WTC11 (cell line): ENCODE measurements at regions not wholly inside any gene's neighbourhood (a gene's known extent, or its start where the extent isn't known, plus 50 kb on each side); places are given as distances from the start of the nearest gene placed in this dataset.

Source experiments
- ATAC-seq: fragments of 200-7000 bp; cut with Tn5 transposase; 2 replicates; pipeline ENCODE4 v1.10.0; 2021; ENCODE audit warnings: mild to moderate bottlenecking, moderate library complexity
- CTCF ChIA-PET: fragments of 300-600 bp; sonication (Branson Sonifier 250); formaldehyde crosslinking; loops from one replicate; lab custom pipeline; 2021; ENCODE audit warnings: antibody characterized with exemption; lab: Charles Lee
- POLR2A ChIA-PET: fragments of 350-600 bp; sonication (Branson Sonifier 250); formaldehyde crosslinking; loops from one replicate; lab custom pipeline; 2021; ENCODE audit warnings: antibody characterized with exemption; lab: Charles Lee
- DNase-seq: peaks from one replicate; pipeline ENCODE4 v3.0.0; 2021; ENCODE audit warnings: low spot score
- H3K27ac Mint-ChIP-seq: 2 replicates; pipeline ENCODE4 v1.8.0; 2021; ENCODE audit warnings: mixed read lengths
- H3K27me3 Mint-ChIP-seq: 2 replicates; pipeline ENCODE4 v1.8.0; 2021; ENCODE audit warnings: low read depth, mild to moderate bottlenecking, moderate library complexity, mixed read lengths
- H3K36me3 Mint-ChIP-seq: 2 replicates; pipeline ENCODE4 v1.8.0; 2021; ENCODE audit warnings: mixed read lengths
- H3K4me1 Mint-ChIP-seq: 2 replicates; pipeline ENCODE4 v1.8.0; 2022; ENCODE audit warnings: mixed read lengths
- H3K4me3 Mint-ChIP-seq: 2 replicates; pipeline ENCODE4 v1.8.0; 2021; ENCODE audit warnings: mild to moderate bottlenecking, moderate library complexity, mixed read lengths
- H3K9me3 Mint-ChIP-seq: 2 replicates; pipeline ENCODE4 v1.8.0; 2021; ENCODE audit warnings: mixed read lengths
- CREM ChIP-seq: sonication (generic); formaldehyde crosslinking; IDR thresholded peaks from 2 replicates; pipeline ENCODE4 v1.8.1; 2022; ENCODE audit warnings: mild to moderate bottlenecking, missing genetic modification reagents, moderate library complexity
- ESRRA ChIP-seq: sonication (generic); formaldehyde crosslinking; IDR thresholded peaks from 2 replicates; pipeline ENCODE4 v1.8.1; 2022; ENCODE audit warnings: mild to moderate bottlenecking, missing genetic modification reagents, borderline replicate concordance
- FOXJ3 ChIP-seq: sonication (generic); formaldehyde crosslinking; IDR thresholded peaks from 2 replicates; pipeline ENCODE4 v1.9.0; 2021; ENCODE audit warnings: missing genetic modification reagents, mild to moderate bottlenecking, borderline replicate concordance
- GABPB1 ChIP-seq: sonication (generic); formaldehyde crosslinking; IDR thresholded peaks from 2 replicates; pipeline ENCODE4 v1.8.1; 2023; ENCODE audit warnings: mild to moderate bottlenecking, missing genetic modification reagents
- HMGA2 ChIP-seq: fragments of 250-450 bp; sonication (Bioruptor Pico); IDR thresholded peaks from 2 replicates; pipeline ENCODE4 v1.4.0; 2021; ENCODE audit warnings: mild to moderate bottlenecking, moderate library complexity
- KAT7 ChIP-seq: sonication (generic); formaldehyde crosslinking; IDR thresholded peaks from 2 replicates; pipeline ENCODE4 v1.8.1; 2023; ENCODE audit warnings: missing genetic modification reagents, mild to moderate bottlenecking, borderline replicate concordance
- MYBL2 ChIP-seq: sonication (generic); formaldehyde crosslinking; IDR thresholded peaks from 2 replicates; pipeline ENCODE4 v1.8.1; 2023; ENCODE audit warnings: mild to moderate bottlenecking, moderate library complexity, missing genetic modification reagents
- NR1H2 ChIP-seq: sonication (generic); formaldehyde crosslinking; IDR thresholded peaks from 2 replicates; pipeline ENCODE4 v1.9.0; 2021; ENCODE audit warnings: mild to moderate bottlenecking, moderate library complexity, missing genetic modification reagents
- NR2C2 ChIP-seq: sonication (generic); formaldehyde crosslinking; IDR thresholded peaks from 2 replicates; pipeline ENCODE4 v1.8.0; 2022; ENCODE audit warnings: mild to moderate bottlenecking, missing genetic modification reagents
- OVOL2 ChIP-seq: fragments of 250-450 bp; sonication (Bioruptor Pico); IDR thresholded peaks from 2 replicates; pipeline ENCODE4 v1.9.0; 2021; ENCODE audit warnings: mild to moderate bottlenecking, borderline replicate concordance
- SMAD3 ChIP-seq: sonication (generic); formaldehyde crosslinking; IDR thresholded peaks from 2 replicates; pipeline ENCODE4 v1.8.0; 2022; ENCODE audit warnings: missing genetic modification reagents, mild to moderate bottlenecking, borderline replicate concordance
- SP1 ChIP-seq: sonication (generic); formaldehyde crosslinking; conservative IDR thresholded peaks from 2 replicates; pipeline ENCODE4 v1.8.1; 2022; ENCODE audit warnings: missing genetic modification reagents
- TCF7 ChIP-seq: sonication (generic); formaldehyde crosslinking; IDR thresholded peaks from 2 replicates; pipeline ENCODE4 v1.8.0; 2022; ENCODE audit warnings: mild to moderate bottlenecking, low read depth, missing genetic modification reagents, moderate library complexity
- TEAD1 ChIP-seq: sonication (generic); formaldehyde crosslinking; IDR thresholded peaks from 2 replicates; pipeline ENCODE4 v1.8.0; 2022; ENCODE audit warnings: mild to moderate bottlenecking, missing genetic modification reagents
- ZNF121 ChIP-seq: sonication (generic); formaldehyde crosslinking; IDR thresholded peaks from 2 replicates; pipeline ENCODE4 v1.8.0; 2023; ENCODE audit warnings: missing genetic modification reagents
- ZNF138 ChIP-seq: sonication (generic); formaldehyde crosslinking; conservative IDR thresholded peaks from 2 replicates; pipeline ENCODE4 v1.8.1; 2022; ENCODE audit warnings: mild to moderate bottlenecking, moderate library complexity, missing genetic modification reagents
- TF ChIP-seq, protein P1 (sequence below): fragments of 250-450 bp; sonication (Bioruptor Pico); IDR thresholded peaks from 2 replicates; pipeline ENCODE4 v1.9.0; 2021; ENCODE audit warnings: mild to moderate bottlenecking, borderline replicate concordance
- TF ChIP-seq, protein P2 (sequence below): fragments of 250-450 bp; sonication (Bioruptor Pico); IDR thresholded peaks from 2 replicates; pipeline ENCODE4 v1.9.0; 2021; ENCODE audit warnings: mild to moderate bottlenecking
- TF ChIP-seq, protein P3 (sequence below): sonication (generic); formaldehyde crosslinking; IDR thresholded peaks from 2 replicates; pipeline ENCODE4 v1.8.0; 2022; ENCODE audit warnings: mild to moderate bottlenecking, missing genetic modification reagents
- TF ChIP-seq, protein P4 (sequence below): sonication (generic); formaldehyde crosslinking; IDR thresholded peaks from 2 replicates; pipeline ENCODE4 v1.8.1; 2022; ENCODE audit warnings: mild to moderate bottlenecking, moderate library complexity, missing genetic modification reagents
- TF ChIP-seq, protein P5 (sequence below): sonication (generic); formaldehyde crosslinking; IDR thresholded peaks from 2 replicates; pipeline ENCODE4 v1.8.1; 2022; ENCODE audit warnings: missing genetic modification reagents, borderline replicate concordance
- TF ChIP-seq, protein P6 (sequence below): sonication (generic); formaldehyde crosslinking; IDR thresholded peaks from 2 replicates; pipeline ENCODE4 v1.8.1; 2022; ENCODE audit warnings: low read depth, mild to moderate bottlenecking, moderate library complexity, missing genetic modification reagents, borderline replicate concordance

DNA sequence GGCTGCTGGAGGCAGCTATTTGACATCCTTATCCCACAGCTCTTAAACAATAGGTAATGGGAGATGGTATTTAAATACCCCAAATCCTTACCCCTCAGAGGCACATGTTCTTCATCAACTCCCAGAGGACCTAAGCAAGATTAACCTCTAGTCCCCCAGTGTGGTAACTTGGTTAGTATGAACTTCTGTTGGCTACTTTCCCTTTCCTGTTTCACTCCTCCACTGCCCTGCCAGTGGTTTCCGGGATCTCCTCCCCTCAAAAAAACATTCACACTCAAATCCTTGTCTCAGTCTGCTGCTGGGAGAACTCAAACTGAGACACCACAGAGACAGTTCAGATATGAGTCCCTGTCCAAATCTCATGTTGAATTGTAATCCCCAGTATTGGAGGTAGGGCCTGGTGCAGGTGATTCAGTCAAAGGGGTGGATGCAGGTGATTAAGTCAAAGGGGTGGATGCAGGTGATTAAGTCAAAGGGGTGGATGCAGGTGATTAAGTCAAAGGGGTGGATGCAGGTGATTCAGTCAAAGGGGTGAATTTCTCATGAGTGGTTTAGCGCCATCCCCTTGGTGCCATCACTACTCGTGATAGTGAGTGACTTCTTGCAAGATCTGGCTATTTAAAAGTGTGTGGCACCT is 335.0 kb upstream of the CTNNB1 start (continued):
- TF ChIP-seq, protein P1, sequence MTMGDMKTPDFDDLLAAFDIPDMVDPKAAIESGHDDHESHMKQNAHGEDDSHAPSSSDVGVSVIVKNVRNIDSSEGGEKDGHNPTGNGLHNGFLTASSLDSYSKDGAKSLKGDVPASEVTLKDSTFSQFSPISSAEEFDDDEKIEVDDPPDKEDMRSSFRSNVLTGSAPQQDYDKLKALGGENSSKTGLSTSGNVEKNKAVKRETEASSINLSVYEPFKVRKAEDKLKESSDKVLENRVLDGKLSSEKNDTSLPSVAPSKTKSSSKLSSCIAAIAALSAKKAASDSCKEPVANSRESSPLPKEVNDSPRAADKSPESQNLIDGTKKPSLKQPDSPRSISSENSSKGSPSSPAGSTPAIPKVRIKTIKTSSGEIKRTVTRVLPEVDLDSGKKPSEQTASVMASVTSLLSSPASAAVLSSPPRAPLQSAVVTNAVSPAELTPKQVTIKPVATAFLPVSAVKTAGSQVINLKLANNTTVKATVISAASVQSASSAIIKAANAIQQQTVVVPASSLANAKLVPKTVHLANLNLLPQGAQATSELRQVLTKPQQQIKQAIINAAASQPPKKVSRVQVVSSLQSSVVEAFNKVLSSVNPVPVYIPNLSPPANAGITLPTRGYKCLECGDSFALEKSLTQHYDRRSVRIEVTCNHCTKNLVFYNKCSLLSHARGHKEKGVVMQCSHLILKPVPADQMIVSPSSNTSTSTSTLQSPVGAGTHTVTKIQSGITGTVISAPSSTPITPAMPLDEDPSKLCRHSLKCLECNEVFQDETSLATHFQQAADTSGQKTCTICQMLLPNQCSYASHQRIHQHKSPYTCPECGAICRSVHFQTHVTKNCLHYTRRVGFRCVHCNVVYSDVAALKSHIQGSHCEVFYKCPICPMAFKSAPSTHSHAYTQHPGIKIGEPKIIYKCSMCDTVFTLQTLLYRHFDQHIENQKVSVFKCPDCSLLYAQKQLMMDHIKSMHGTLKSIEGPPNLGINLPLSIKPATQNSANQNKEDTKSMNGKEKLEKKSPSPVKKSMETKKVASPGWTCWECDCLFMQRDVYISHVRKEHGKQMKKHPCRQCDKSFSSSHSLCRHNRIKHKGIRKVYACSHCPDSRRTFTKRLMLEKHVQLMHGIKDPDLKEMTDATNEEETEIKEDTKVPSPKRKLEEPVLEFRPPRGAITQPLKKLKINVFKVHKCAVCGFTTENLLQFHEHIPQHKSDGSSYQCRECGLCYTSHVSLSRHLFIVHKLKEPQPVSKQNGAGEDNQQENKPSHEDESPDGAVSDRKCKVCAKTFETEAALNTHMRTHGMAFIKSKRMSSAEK (CRISPR knock-in tag): no peak
- TF ChIP-seq SP1 (CRISPR knock-in tag) (no peak), OVOL2 (CRISPR knock-in tag) (no peak), CREM (CRISPR knock-in tag) (no peak)
- TF ChIP-seq, protein P2, sequence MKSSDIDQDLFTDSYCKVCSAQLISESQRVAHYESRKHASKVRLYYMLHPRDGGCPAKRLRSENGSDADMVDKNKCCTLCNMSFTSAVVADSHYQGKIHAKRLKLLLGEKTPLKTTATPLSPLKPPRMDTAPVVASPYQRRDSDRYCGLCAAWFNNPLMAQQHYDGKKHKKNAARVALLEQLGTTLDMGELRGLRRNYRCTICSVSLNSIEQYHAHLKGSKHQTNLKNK (CRISPR knock-in tag): no peak
- TF ChIP-seq, all 79 proteins: peak for 0

DNA sequence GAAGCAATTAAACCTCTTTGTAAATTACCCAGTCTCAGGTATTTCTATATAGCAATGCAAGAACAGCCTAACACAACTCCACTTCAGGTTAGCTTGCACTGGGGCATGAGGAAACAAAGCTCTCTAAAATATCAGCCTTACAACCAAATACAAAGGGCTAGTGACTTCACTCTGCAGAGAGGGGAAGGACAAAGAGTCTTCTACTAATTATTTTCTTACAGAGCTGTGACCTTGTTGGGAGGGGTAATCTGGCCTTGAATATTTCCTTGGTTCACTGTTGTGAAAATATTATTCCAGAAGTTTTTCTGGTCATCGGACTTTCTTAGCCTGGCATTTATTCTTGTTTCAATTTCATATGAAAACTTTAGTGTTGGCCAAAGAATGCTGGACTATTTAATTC is 334.4 kb upstream of the CTNNB1 start:
- Mint-ChIP-seq H3K4me1 (peaks cover 10% of the 10 kb centered on the region), H3K27me3 (no peaks in the 10 kb centered on the region), H3K4me3 (no peak overlapping the region), H3K27ac (no peak overlapping the region), H3K9me3 (no peaks in the 10 kb centered on the region), H3K36me3 (no peaks in the 10 kb centered on the region)
- ChIA-PET POLR2A (no interaction called here), CTCF (no interaction called here)
- ATAC-seq: no peak
- TF ChIP-seq MYBL2: no peak
- no peak for TF ChIP-seq FOXJ3
- no peak for TF ChIP-seq TEAD1
- TF ChIP-seq, protein P3, sequence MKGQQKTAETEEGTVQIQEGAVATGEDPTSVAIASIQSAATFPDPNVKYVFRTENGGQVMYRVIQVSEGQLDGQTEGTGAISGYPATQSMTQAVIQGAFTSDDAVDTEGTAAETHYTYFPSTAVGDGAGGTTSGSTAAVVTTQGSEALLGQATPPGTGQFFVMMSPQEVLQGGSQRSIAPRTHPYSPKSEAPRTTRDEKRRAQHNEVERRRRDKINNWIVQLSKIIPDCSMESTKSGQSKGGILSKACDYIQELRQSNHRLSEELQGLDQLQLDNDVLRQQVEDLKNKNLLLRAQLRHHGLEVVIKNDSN (CRISPR knock-in tag): no peak
- TF ChIP-seq, protein P4, sequence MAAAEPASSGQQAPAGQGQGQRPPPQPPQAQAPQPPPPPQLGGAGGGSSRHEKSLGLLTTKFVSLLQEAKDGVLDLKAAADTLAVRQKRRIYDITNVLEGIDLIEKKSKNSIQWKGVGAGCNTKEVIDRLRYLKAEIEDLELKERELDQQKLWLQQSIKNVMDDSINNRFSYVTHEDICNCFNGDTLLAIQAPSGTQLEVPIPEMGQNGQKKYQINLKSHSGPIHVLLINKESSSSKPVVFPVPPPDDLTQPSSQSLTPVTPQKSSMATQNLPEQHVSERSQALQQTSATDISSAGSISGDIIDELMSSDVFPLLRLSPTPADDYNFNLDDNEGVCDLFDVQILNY (CRISPR knock-in tag): no peak
- TF ChIP-seq SMAD3 (CRISPR knock-in tag): no peak
- TF ChIP-seq NR1H2 (CRISPR knock-in tag): no peak
- TF ChIP-seq ZNF138 (CRISPR knock-in tag): no peak
- TF ChIP-seq KAT7 (CRISPR knock-in tag): no peak
- TF ChIP-seq GABPB1 (CRISPR knock-in tag): no peak
- TF ChIP-seq, protein P5, sequence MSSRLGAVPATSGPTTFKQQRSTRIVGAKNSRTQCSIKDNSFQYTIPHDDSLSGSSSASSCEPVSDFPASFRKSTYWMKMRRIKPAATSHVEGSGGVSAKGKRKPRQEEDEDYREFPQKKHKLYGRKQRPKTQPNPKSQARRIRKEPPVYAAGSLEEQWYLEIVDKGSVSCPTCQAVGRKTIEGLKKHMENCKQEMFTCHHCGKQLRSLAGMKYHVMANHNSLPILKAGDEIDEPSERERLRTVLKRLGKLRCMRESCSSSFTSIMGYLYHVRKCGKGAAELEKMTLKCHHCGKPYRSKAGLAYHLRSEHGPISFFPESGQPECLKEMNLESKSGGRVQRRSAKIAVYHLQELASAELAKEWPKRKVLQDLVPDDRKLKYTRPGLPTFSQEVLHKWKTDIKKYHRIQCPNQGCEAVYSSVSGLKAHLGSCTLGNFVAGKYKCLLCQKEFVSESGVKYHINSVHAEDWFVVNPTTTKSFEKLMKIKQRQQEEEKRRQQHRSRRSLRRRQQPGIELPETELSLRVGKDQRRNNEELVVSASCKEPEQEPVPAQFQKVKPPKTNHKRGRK (CRISPR knock-in tag): no peak
- no peak for TF ChIP-seq ESRRA (CRISPR knock-in tag)
- no peak for TF ChIP-seq NR2C2 (CRISPR knock-in tag)
- no peak for TF ChIP-seq ZNF121 (CRISPR knock-in tag)
- TF ChIP-seq HMGA2 (CRISPR knock-in tag): no peak
- TF ChIP-seq, protein P6, sequence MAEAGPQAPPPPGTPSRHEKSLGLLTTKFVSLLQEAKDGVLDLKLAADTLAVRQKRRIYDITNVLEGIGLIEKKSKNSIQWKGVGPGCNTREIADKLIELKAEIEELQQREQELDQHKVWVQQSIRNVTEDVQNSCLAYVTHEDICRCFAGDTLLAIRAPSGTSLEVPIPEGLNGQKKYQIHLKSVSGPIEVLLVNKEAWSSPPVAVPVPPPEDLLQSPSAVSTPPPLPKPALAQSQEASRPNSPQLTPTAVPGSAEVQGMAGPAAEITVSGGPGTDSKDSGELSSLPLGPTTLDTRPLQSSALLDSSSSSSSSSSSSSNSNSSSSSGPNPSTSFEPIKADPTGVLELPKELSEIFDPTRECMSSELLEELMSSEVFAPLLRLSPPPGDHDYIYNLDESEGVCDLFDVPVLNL: no peak
- TF ChIP-seq TCF7 (CRISPR knock-in tag): no peak
- no peak for DNase-seq
